GM12873 (cell line): ENCODE measurements at regions not wholly inside any gene's neighbourhood (a gene's known extent, or its start where the extent isn't known, plus 50 kb on each side); places are given as distances from the start of the nearest gene placed in this dataset.

ENCODE experiments used
- CTCF ChIP-seq: IDR thresholded peaks from 2 replicates; pipeline ENCODE4 v1.5.1; 2012; ENCODE audit warnings: low read depth, mild to moderate bottlenecking, moderate library complexity, low read length, control low read depth; ENCODE audit not compliant: insufficient read depth; ENCODE audit errors: missing control alignments

DNA sequence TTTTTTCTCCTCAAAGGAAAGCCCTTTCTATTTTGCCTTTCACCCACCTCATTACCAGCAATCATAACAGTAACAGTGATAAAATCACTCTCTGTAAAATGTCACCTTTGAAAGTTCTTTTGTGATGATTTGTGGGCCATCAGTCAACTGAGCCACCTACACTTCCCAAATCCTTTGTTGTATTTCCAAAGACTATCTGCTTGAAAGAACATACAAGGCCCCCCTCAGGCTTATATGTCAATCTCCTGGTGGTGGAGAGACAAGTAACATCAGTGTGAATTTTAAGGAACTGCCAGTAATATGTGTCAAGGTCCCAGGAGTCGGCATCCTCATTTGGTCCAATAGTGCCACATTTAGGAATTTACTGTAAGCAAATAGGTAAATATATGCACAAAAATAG is 161.1 kb upstream of the EOMES start:
- TF ChIP-seq CTCF = no peak

DNA sequence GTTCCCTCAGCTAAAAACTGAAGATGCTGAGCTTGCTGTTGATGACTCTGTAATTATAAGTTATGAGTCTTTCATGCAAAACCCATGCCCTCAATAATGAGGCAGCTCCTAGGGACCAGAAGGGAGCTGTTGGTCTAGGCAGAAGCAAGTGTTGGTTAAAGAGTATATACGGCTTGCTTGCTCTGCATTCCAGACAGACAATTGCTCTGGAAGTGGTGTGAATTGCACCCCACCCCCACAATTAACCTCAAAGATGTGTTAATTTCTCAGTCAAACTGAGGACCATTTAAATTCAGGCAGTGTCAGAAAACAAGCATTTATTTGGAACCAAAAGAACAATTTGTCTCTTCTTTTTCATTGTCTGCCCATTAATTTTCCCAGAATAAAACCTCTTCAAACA is 163.5 kb upstream of the EOMES start:
- no peak for TF ChIP-seq CTCF

GRCh38 chr3:27888562-27888961 is 166.4 kb upstream of the EOMES start:
- TF ChIP-seq CTCF = no peak

DNA sequence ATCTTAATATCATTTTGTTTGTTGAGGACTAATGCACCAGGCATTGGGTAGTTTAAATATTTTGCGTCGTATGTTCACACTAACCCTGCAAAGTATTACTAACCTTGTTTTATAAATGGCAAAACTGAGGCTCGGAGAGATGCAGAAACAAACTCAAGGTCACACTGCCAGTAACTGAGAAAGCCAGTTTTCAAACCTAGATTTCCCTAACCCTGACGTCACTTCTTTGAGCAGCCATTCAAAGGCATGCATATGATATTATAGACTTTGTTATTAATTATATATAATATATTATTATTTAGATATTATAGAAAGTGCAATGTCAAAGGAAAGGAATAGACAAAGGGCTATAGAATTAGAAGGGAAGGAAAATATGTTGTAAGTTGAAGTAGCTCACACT is 167.6 kb upstream of the EOMES start:
- TF ChIP-seq CTCF = no peak

DNA sequence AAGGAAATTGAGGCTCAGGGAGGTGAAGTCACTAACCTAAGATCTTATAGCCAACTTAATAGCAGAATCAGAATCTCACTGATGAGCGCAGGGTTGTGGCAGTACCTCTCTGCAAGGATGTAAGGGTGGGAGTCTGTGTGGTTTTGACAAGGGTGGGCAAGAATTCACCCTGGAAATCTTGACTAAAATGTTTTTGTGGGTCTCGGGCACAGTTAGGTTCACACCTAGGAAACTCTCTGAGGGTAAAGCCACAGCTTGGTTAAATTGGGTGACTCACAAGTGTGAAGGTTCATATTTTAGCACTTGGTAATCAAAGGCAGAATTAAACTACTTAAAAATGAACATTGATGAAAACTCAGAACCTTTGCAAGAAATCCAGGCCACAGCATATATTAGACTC is 178.2 kb upstream of the EOMES start:
- no peak for TF ChIP-seq CTCF

GRCh38 chr3:27903446-27903845 is 181.3 kb upstream of the EOMES start:
- no peak for TF ChIP-seq CTCF

GRCh38 chr3:27905625-27906024 is 183.5 kb upstream of the EOMES start:
- TF ChIP-seq CTCF = no peak

DNA sequence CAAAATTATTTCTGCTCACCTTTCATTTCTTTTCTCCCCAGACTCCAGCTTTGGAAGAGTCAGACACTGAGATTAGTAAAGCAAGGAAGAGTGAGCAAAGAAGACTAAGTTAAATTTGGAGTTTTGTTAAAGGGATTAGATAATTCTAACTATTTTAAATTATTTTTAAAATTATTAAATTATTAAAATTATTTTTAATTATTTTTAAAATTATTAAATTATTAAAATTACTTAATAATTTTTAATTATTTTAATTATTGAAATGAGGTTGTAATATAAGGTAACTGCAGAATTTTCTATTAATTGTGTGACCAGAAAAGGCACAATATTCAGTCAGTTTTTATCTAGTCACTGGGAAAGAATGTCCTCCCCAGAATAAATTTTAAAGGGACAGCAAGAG is 185.0 kb upstream of the EOMES start:
- TF ChIP-seq CTCF = no peak
